Muscle of leg (tissue), 3 donors: ENCODE measurements at regions not wholly inside any gene's neighbourhood (a gene's known extent, or its start where the extent isn't known, plus 50 kb on each side); places are given as distances from the start of the nearest gene placed in this dataset.
A peak's percentile ranks its signal among the peaks of the same experiment; 100 is the strongest.
"Not testable (repeated sequence)": the region's sequence is repeated elsewhere in the genome, so short reads cannot be mapped to it uniquely, and the experiment has no call there.

Experiments used
- DNase-seq: peaks from one replicate; pipeline ENCODE4 v3.0.0; 2013
- H3K27ac ChIP-seq: one replicate; pipeline ENCODE4 v1.5.1; 2013; ENCODE audit warnings: mild to moderate bottlenecking, low read length, control low read depth
- H3K27me3 ChIP-seq: one replicate; pipeline ENCODE4 v1.6.1; 2013; ENCODE audit warnings: low read length; ENCODE audit not compliant: control insufficient read depth, insufficient read depth
- H3K36me3 ChIP-seq: one replicate; pipeline ENCODE4 v1.6.1; 2013; ENCODE audit warnings: low read length; ENCODE audit not compliant: control insufficient read depth, insufficient read depth
- H3K4me1 ChIP-seq: one replicate; pipeline ENCODE4 v1.6.1; 2013; ENCODE audit warnings: low read length; ENCODE audit not compliant: control insufficient read depth, insufficient read depth
- H3K4me3 ChIP-seq: one replicate; pipeline ENCODE4 v1.5.1; 2013; ENCODE audit warnings: low read length, control low read depth
- H3K9me3 ChIP-seq: replicated peaks from 2 replicates; pipeline ENCODE4 v1.6.1; 2013; ENCODE audit warnings: low read depth, low read length; ENCODE audit not compliant: control insufficient read depth
- WGBS: methylation state at CpG from one replicate; pipeline ENCODE4 v1.1.5; 2013; ENCODE audit warnings: missing lambda C conversion rate; ENCODE audit not compliant: insufficient coverage; 5-methylcytosine and 5-hydroxymethylcytosine counted together

GRCh38 chr19:28372576-28373247 lies 840.2 kb downstream of the UQCRFS1 start:
- WGBS, result 26% methylated on average over 2 of the region's 4 CpGs
- Histone ChIP-seq H3K4me3 (no peak overlapping the region), H3K27ac (no peak overlapping the region), H3K4me1 (no peaks in the 10 kb centered on the region), H3K36me3 (no peaks in the 10 kb centered on the region), H3K9me3 (no peaks in the 10 kb centered on the region), H3K27me3 (no peaks in the 10 kb centered on the region)
- no peak for DNase-seq

DNA sequence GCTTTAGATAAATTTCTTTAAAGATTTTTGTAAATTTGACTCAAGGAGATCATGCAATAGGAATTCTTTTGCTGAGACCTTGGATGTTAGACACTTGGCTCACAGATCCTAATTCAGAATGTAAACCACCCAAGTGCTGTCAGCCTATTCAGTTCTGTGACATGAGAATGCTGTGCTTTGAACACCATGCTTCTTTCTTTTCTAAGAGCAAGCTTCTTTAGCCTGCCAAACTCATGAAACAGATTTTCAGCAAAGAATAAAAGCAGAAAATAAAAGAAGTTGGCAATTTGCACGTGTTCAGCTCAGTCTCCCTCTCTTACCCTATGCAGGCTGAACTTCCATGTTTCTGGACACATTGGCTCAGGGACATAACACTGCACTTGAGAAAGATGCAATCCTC lies 845.8 kb downstream of the UQCRFS1 start:
- Histone ChIP-seq H3K9me3 (no peaks in the 10 kb centered on the region), H3K4me1 (no peaks in the 10 kb centered on the region), H3K27me3 (no peaks in the 10 kb centered on the region), H3K4me3 (no peak overlapping the region), H3K36me3 (no peaks in the 10 kb centered on the region), H3K27ac (no peak overlapping the region)
- 56% methylated on average over 1 of the region's 1 CpG for WGBS
- DNase-seq, result no peak

DNA sequence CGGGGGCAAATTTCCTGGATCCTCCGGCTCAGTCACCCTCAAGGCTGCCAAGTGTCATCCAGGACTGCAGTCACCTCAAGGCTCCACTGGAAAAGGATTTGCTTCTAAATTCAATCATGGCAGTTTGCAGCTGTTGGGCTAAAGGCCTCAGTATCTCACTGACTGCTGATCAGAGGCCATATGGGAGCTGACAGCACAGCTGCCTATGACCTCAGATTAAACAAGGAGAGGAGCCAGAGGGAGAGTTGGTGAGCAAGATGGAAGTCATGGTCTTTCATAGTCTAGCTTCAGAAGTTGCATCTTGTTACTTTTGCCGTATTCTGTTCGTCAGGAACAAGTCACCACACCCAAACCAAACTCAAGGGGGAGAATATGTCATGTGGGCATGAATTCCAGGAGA lies 849.7 kb downstream of the UQCRFS1 start:
- no peaks in the 10 kb centered on the region for H3K36me3 ChIP-seq
- H3K4me1 ChIP-seq, result no peaks in the 10 kb centered on the region
- H3K9me3 ChIP-seq, result no peaks in the 10 kb centered on the region
- peak; percentile 0 for DNase-seq
- no peak overlapping the region for H3K4me3 ChIP-seq
- no peaks in the 10 kb centered on the region for H3K27me3 ChIP-seq
- WGBS, result 44% methylated on average over 2 of the region's 4 CpGs
- no peak overlapping the region for H3K27ac ChIP-seq

GRCh38 chr19:28359431-28360414 lies 853.2 kb downstream of the UQCRFS1 start:
- Histone ChIP-seq H3K4me1 (no peaks in the 10 kb centered on the region), H3K27me3 (no peaks in the 10 kb centered on the region), H3K9me3 (no peaks in the 10 kb centered on the region), H3K27ac (no peak overlapping the region), H3K4me3 (no peak overlapping the region), H3K36me3 (no peaks in the 10 kb centered on the region)
- no peak for DNase-seq
- 80% methylated on average over 1 of the region's 2 CpGs for WGBS

- H3K36me3 ChIP-seq, result no peaks in the 10 kb centered on the region
- no peaks in the 10 kb centered on the region for H3K27me3 ChIP-seq
- H3K4me3 ChIP-seq, result no peak overlapping the region
- WGBS, result no CpG with 5 or more reads among the region's 2 CpGs
- no peaks in the 10 kb centered on the region for H3K4me1 ChIP-seq
- DNase-seq, result peak; percentile 8
- H3K9me3 ChIP-seq, result no peaks in the 10 kb centered on the region
- no peak overlapping the region for H3K27ac ChIP-seq
Measured at GRCh38 chr19:28358633-28359032, 854.3 kb downstream of the UQCRFS1 start.

GRCh38 chr19:28351761-28352160 lies 861.2 kb downstream of the UQCRFS1 start:
- H3K4me1 ChIP-seq, result no peaks in the 10 kb centered on the region
- WGBS, result 96% methylated on average over 3 of the region's 3 CpGs
- H3K4me3 ChIP-seq, result no peak overlapping the region

GRCh38 chr19:28351321-28351720 lies 861.6 kb downstream of the UQCRFS1 start:
- not testable (repeated sequence) for H3K27ac ChIP-seq, H3K4me1 ChIP-seq, H3K9me3 ChIP-seq, DNase-seq, H3K36me3 ChIP-seq, H3K4me3 ChIP-seq, H3K27me3 ChIP-seq
- 72% methylated on average over 2 of the region's 6 CpGs for WGBS

More at GRCh38 chr19:28351761-28352160, 861.2 kb downstream of the UQCRFS1 start:
- DNase-seq, result no peak
- Histone ChIP-seq H3K27me3 (no peaks in the 10 kb centered on the region), H3K9me3 (no peaks in the 10 kb centered on the region), H3K27ac (no peak overlapping the region), H3K36me3 (no peaks in the 10 kb centered on the region)

DNA sequence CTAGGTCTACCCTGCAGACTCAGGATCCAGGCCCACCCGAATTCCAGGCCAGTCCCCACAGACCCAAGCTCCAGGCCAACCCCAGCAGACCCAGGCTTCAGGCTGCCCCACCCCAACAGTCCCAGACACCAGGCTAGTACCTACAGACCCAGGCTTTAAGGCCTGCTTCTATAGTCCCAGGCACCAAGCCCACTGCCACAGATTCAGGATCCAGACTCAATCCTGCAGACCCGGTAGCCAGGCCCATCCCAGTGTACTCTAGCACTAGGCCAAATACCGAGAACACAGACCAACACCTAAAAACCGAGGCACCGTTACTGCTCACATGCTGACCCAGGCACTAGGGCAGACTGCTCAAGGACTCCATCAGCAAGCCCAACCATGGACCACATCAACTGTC lies 862.3 kb downstream of the UQCRFS1 start:
- Histone ChIP-seq H3K4me1 (no peaks in the 10 kb centered on the region), H3K36me3 (no peaks in the 10 kb centered on the region), H3K4me3 (no peak overlapping the region), H3K27ac (no peak overlapping the region), H3K9me3 (no peaks in the 10 kb centered on the region), H3K27me3 (no peaks in the 10 kb centered on the region)
- 72% methylated on average over 5 of the region's 5 CpGs for WGBS
- DNase-seq, result no peak

DNA sequence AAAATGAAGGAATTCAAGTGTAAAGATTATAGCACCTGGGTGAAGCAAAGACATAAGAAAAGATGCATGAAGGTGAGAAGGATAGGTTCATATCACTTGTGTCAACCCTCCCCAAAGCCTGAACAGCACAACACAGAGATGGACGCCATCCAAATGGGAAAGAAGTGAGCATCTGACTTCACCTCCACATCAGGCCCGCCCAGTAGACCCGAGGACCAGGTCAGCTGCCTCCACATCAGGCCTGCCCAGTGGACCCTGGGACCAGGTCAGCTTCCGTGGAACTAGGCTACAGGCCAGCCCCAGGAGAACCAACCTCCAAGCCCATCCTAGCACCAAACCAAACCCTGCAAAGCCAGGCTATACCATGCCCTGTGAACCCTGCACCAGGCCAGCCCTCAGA lies 862.9 kb downstream of the UQCRFS1 start:
- Histone ChIP-seq H3K4me1 (no peaks in the 10 kb centered on the region), H3K27me3 (no peaks in the 10 kb centered on the region), H3K36me3 (no peaks in the 10 kb centered on the region), H3K27ac (no peak overlapping the region), H3K4me3 (no peak overlapping the region), H3K9me3 (no peaks in the 10 kb centered on the region)
- no peak for DNase-seq
- WGBS, result 59% methylated on average over 4 of the region's 4 CpGs

DNA sequence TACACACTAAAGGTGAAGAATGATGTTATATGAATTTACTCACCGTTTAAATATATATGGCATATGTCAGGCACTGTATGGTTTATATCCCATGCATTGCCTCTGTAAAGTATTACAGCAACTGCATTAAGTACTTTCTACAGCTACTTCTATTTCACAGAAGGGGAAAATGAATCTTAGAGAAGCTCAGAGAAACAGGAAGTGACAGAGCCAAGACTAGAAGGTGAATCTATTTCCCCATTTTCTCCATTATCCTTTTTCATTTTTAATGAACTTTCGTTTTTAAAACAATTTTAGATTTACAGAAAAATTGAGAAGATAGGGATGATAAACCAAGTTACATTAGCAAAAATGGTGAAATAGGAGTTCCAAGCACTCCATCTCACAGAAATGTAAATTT lies 863.3 kb downstream of the UQCRFS1 start:
- no peaks in the 10 kb centered on the region for H3K9me3 ChIP-seq
- H3K4me1 ChIP-seq, result no peaks in the 10 kb centered on the region
- WGBS, result no CpG with 5 or more reads among the region's 2 CpGs
- H3K27me3 ChIP-seq, result no peaks in the 10 kb centered on the region
- H3K27ac ChIP-seq, result no peak overlapping the region
- H3K36me3 ChIP-seq, result no peaks in the 10 kb centered on the region
- no peak for DNase-seq
- no peak overlapping the region for H3K4me3 ChIP-seq
